GM23338 (cell line): ENCODE measurements at regions not wholly inside any gene's neighbourhood (a gene's known extent, or its start where the extent isn't known, plus 50 kb on each side); places are given as distances from the start of the nearest gene placed in this dataset.

Experiments used
- ATAC-seq: fragments of 200-7000 bp; cut with Tn5 transposase; 3 replicates; pipeline ENCODE4 v1.9.1; 2020
- DNase-seq: peaks from one replicate; pipeline ENCODE4 v3.0.0-alpha.2; 2015; ENCODE audit warnings: low spot score
- H2AFZ ChIP-seq: fragments of 200-600 bp; sonication (generic); 2 replicates; pipeline ENCODE4 v1.8.0; 2016; ENCODE audit warnings: antibody characterized with exemption, mild to moderate bottlenecking, moderate library complexity
- H3F3A ChIP-seq: fragments of 200-600 bp; sonication (generic); replicated peaks from 2 replicates; pipeline ENCODE4 v1.8.0; 2017; ENCODE audit warnings: antibody characterized with exemption, mixed run types, low read depth
- H3K27ac ChIP-seq: fragments of 200-600 bp; sonication (generic); 2 replicates; pipeline ENCODE4 v1.6.1; 2016; ENCODE audit warnings: low read depth
- H3K27me3 ChIP-seq: fragments of 200-600 bp; sonication (generic); 2 replicates; pipeline ENCODE4 v1.8.0; 2016; ENCODE audit warnings: mild to moderate bottlenecking, mixed run types, moderate library complexity; ENCODE audit not compliant: insufficient read depth
- H3K36me3 ChIP-seq: fragments of 200-600 bp; sonication (generic); 2 replicates; pipeline ENCODE4 v1.8.0; 2016; ENCODE audit warnings: mild to moderate bottlenecking; ENCODE audit not compliant: insufficient read depth
- H3K4me1 ChIP-seq: fragments of 200-600 bp; sonication (generic); 2 replicates; pipeline ENCODE4 v1.8.0; 2016; ENCODE audit warnings: mild to moderate bottlenecking, moderate library complexity; ENCODE audit not compliant: insufficient read depth
- H3K4me2 ChIP-seq: fragments of 200-600 bp; sonication (generic); 2 replicates; pipeline ENCODE4 v1.7.1; 2017; ENCODE audit warnings: mixed run types
- H3K4me3 ChIP-seq: fragments of 200-600 bp; sonication (generic); 2 replicates; pipeline ENCODE4 v1.6.1; 2016; ENCODE audit warnings: mixed run types
- H3K79me2 ChIP-seq: fragments of 200-600 bp; sonication (generic); replicated peaks from 2 replicates; pipeline ENCODE4 v1.8.0; 2017; ENCODE audit warnings: mild to moderate bottlenecking; ENCODE audit not compliant: insufficient read depth
- H3K9me2 ChIP-seq: fragments of 200-600 bp; sonication (generic); 2 replicates; pipeline ENCODE4 v1.8.0; 2017; ENCODE audit not compliant: insufficient read depth
- H4K20me1 ChIP-seq: fragments of 200-600 bp; sonication (generic); replicated peaks from 2 replicates; pipeline ENCODE4 v1.8.0; 2017; ENCODE audit warnings: mild to moderate bottlenecking; ENCODE audit not compliant: insufficient read depth
- H3K27ac Mint-ChIP-seq: 2 replicates; pipeline ENCODE4 v1.8.0; 2020; ENCODE audit warnings: inconsistent platforms, mild to moderate bottlenecking, moderate library complexity, mixed read lengths
- H3K27me3 Mint-ChIP-seq: 3 replicates; pipeline ENCODE4 v1.8.0; 2022; ENCODE audit warnings: low read depth, mild to moderate bottlenecking, moderate library complexity, mixed read lengths, inconsistent platforms; ENCODE audit not compliant: insufficient read depth, poor library complexity
- H3K36me3 Mint-ChIP-seq: 3 replicates; pipeline ENCODE4 v1.8.0; 2021; ENCODE audit warnings: low read depth, mild to moderate bottlenecking, inconsistent platforms, moderate library complexity, mixed read lengths
- H3K4me1 Mint-ChIP-seq: 3 replicates; pipeline ENCODE4 v1.8.0; 2020; ENCODE audit warnings: mild to moderate bottlenecking, inconsistent platforms, mixed read lengths
- H3K4me3 Mint-ChIP-seq: 3 replicates; pipeline ENCODE4 v1.8.0; 2021; ENCODE audit warnings: moderate library complexity, mild to moderate bottlenecking, inconsistent platforms, mixed read lengths
- H3K9me3 Mint-ChIP-seq: 3 replicates; pipeline ENCODE4 v1.8.0; 2020; ENCODE audit warnings: moderate library complexity, mild to moderate bottlenecking, inconsistent platforms, mixed read lengths
- CREB1 ChIP-seq: fragments of 250-450 bp; sonication (Bioruptor Pico); IDR thresholded peaks from 2 replicates; pipeline ENCODE4 v1.5.0; 2020; ENCODE audit warnings: low read depth, mild to moderate bottlenecking, moderate library complexity
- CTCF ChIP-seq, 2 experiments: fragments of 200-600 bp in 1 of 2; sonication (generic) in 1 of 2; conservative IDR thresholded peaks; 2 replicates each; pipeline versions ENCODE4 v1.5.1 to v1.6.1; 2016 to 2017; ENCODE audit warnings: antibody characterized with exemption in 2 of 2, low read depth in 2 of 2, mild to moderate bottlenecking in 2 of 2, moderate library complexity in 1 of 2
- EZH2 ChIP-seq: fragments of 200-600 bp; sonication (generic); IDR thresholded peaks from one replicate; pipeline ENCODE4 v1.8.0; 2017; ENCODE audit warnings: antibody characterized with exemption, mild to moderate bottlenecking, low read depth; ENCODE audit not compliant: unreplicated experiment
- EZH2phosphoT487 ChIP-seq: fragments of 200-600 bp; sonication (generic); IDR thresholded peaks from one replicate; pipeline ENCODE4 v1.8.1; 2018; ENCODE audit warnings: antibody characterized with exemption; ENCODE audit not compliant: unreplicated experiment
- JUNB ChIP-seq: IDR thresholded peaks from one replicate; pipeline ENCODE4 v1.6.1; 2016; ENCODE audit warnings: antibody characterized with exemption; ENCODE audit not compliant: unreplicated experiment
- NANOG ChIP-seq: IDR thresholded peaks from 2 replicates; pipeline ENCODE4 v1.6.1; 2016; ENCODE audit warnings: antibody characterized with exemption, borderline replicate concordance
- POLR2AphosphoS5 ChIP-seq: IDR thresholded peaks from 2 replicates; pipeline ENCODE4 v1.6.1; 2016; ENCODE audit warnings: antibody characterized with exemption, low read depth
- REST ChIP-seq: IDR thresholded peaks from one replicate; pipeline ENCODE4 v1.6.1; 2018; ENCODE audit warnings: antibody characterized with exemption; ENCODE audit not compliant: unreplicated experiment
- STAT1 ChIP-seq: IDR thresholded peaks from one replicate; pipeline ENCODE4 v1.6.1; 2016; ENCODE audit warnings: antibody characterized with exemption; ENCODE audit not compliant: unreplicated experiment
- ZNF114 ChIP-seq: fragments of 250-450 bp; sonication (Bioruptor Pico); IDR thresholded peaks from 2 replicates; pipeline ENCODE4 v1.5.0; 2020; ENCODE audit warnings: mild to moderate bottlenecking, moderate library complexity
- ZNF331 ChIP-seq: fragments of 250-450 bp; sonication (Bioruptor Pico); IDR thresholded peaks from 2 replicates; pipeline ENCODE4 v1.5.0; 2020; ENCODE audit warnings: low read depth, mild to moderate bottlenecking, moderate library complexity

GRCh38 chr4:127579821-127580220 is 52.9 kb upstream of the INTU start:
- H3K36me3 Mint-ChIP-seq = no peaks in the 10 kb centered on the region
- Histone ChIP-seq H3K4me2 (no peak overlapping the region), H2AFZ (no peak overlapping the region), H3F3A (no peaks in the 10 kb centered on the region), H3K36me3 (no peaks in the 10 kb centered on the region), H3K9me2 (0 out of 2 replicates have a peak, but pooled peaks cover 4% of the 10 kb centered on the region), H3K4me3 (no peak overlapping the region), H3K79me2 (no peaks in the 10 kb centered on the region), H4K20me1 (no peaks in the 10 kb centered on the region), H3K27ac (no peak overlapping the region), H3K4me1 (no peaks in the 10 kb centered on the region; the same call in 1 of the 2 replicates), H3K27me3 (no peaks in the 10 kb centered on the region)
- DNase-seq = no peak
- peaks cover 2% of the 10 kb centered on the region for H3K27me3 Mint-ChIP-seq
- TF ChIP-seq POLR2AphosphoS5 (no peak), CTCF (conservative IDR thresholded peaks at IDR 0.05; ENCODE audit: low read depth in 2 of 2) (no peak), EZH2 (no peak), CREB1 (no peak), STAT1 (no peak)
- no peak overlapping the region for H3K27ac Mint-ChIP-seq
- H3K4me3 Mint-ChIP-seq = no peak overlapping the region
- ATAC-seq = no peak
- H3K9me3 Mint-ChIP-seq = peaks cover 9% of the 10 kb centered on the region
- H3K4me1 Mint-ChIP-seq = peaks cover 4% of the 10 kb centered on the region

GRCh38 chr4:127580300-127580699 is 52.5 kb upstream of the INTU start:
- H4K20me1 ChIP-seq = no peaks in the 10 kb centered on the region
- H3K27ac ChIP-seq = no peak overlapping the region
- H3K79me2 ChIP-seq = no peaks in the 10 kb centered on the region
- no peak for ATAC-seq
- Mint-ChIP-seq H3K4me1 (peaks cover 3% of the 10 kb centered on the region; the same call in 2 of the 3 replicates), H3K27ac (no peak overlapping the region), H3K4me3 (no peak overlapping the region), H3K36me3 (no peaks in the 10 kb centered on the region), H3K9me3 (peaks cover 9% of the 10 kb centered on the region), H3K27me3 (peaks cover 2% of the 10 kb centered on the region)
- H3K4me2 ChIP-seq = no peak overlapping the region
- DNase-seq = no peak
- no peaks in the 10 kb centered on the region for H3K27me3 ChIP-seq
- H2AFZ ChIP-seq = no peak overlapping the region
- H3K4me1 ChIP-seq = no peaks in the 10 kb centered on the region
- H3F3A ChIP-seq = no peaks in the 10 kb centered on the region
- TF ChIP-seq EZH2 (no peak), JUNB (no peak), NANOG (no peak)
- H3K9me2 ChIP-seq = 0 out of 2 replicates have a peak, but pooled peaks cover 4% of the 10 kb centered on the region
- no peak overlapping the region for H3K4me3 ChIP-seq
- no peaks in the 10 kb centered on the region for H3K36me3 ChIP-seq

- no peak for DNase-seq
- no peak overlapping the region for H3K4me2 ChIP-seq
- Mint-ChIP-seq H3K27ac (no peak overlapping the region; the same call in 1 of the 2 replicates), H3K4me1 (peaks cover under 1% of the 10 kb centered on the region; the same call in 2 of the 3 replicates), H3K4me3 (no peak overlapping the region), H3K36me3 (no peaks in the 10 kb centered on the region), H3K27me3 (peaks cover 2% of the 10 kb centered on the region), H3K9me3 (peaks cover 9% of the 10 kb centered on the region)
- H3K9me2 ChIP-seq = 0 out of 2 replicates have a peak, but pooled peaks cover 4% of the 10 kb centered on the region
- no peaks in the 10 kb centered on the region for H3K27me3 ChIP-seq
- no peak overlapping the region for H3K27ac ChIP-seq
- no peak overlapping the region for H2AFZ ChIP-seq
- no peaks in the 10 kb centered on the region for H3K36me3 ChIP-seq
- H4K20me1 ChIP-seq = no peaks in the 10 kb centered on the region
- H3K4me1 ChIP-seq = no peaks in the 10 kb centered on the region
- ATAC-seq = no peak
- H3F3A ChIP-seq = no peaks in the 10 kb centered on the region
- H3K79me2 ChIP-seq = no peaks in the 10 kb centered on the region
- no peak overlapping the region for H3K4me3 ChIP-seq
- TF ChIP-seq ZNF114 (CRISPR knock-in tag) (no peak), POLR2AphosphoS5 (no peak), EZH2 (no peak), ZNF331 (CRISPR knock-in tag) (no peak), JUNB (no peak), NANOG (no peak), CREB1 (no peak), REST (no peak), CTCF (conservative IDR thresholded peaks at IDR 0.05; ENCODE audit: low read depth in 2 of 2) (no peak), STAT1 (no peak), EZH2phosphoT487 (no peak)
Observed at GRCh38 chr4:127580891-127581290, 51.9 kb upstream of the INTU start.
